IMR-90 (cell line): ENCODE measurements at regions not wholly inside any gene's neighbourhood (a gene's known extent, or its start where the extent isn't known, plus 50 kb on each side); places are given as distances from the start of the nearest gene placed in this dataset.

Source experiments
- ATAC-seq: fragments of 200-7000 bp; cut with Tn5 transposase; 2 replicates; pipeline ENCODE4 v1.9.1; 2020; ENCODE audit warnings: low read depth, mild to moderate bottlenecking, moderate library complexity
- BruUV-seq: library from RNA; stranded (reverse); fragments of 400-500 nt; replicated peaks from 2 replicates; lab custom pipeline; 2021; lab: Mats Ljungman, UMichigan
- CTCF ChIA-PET: fragments of 300-600 bp; formaldehyde crosslinking; extraction: SDS; loops from one replicate; lab custom pipeline; 2021; ENCODE audit warnings: antibody characterized with exemption; lab: Yijun Ruan, JAX
- POLR2A ChIA-PET: fragments of 300-600 bp; sonication (Branson Sonifier 250); formaldehyde crosslinking; loops from one replicate; lab custom pipeline; 2022; ENCODE audit warnings: antibody characterized with exemption; ENCODE audit not compliant: unreplicated experiment; lab: Charles Lee
- DNase-seq: peaks from one replicate; pipeline ENCODE4 v3.0.0; 2013
- H2AFZ ChIP-seq: replicated peaks from 2 replicates; pipeline ENCODE3; 2013; ENCODE audit warnings: low read length, mild to moderate bottlenecking; ENCODE audit not compliant: poor library complexity
- H2AK5ac ChIP-seq: 2 replicates; pipeline ENCODE4 v1.6.1; 2013; ENCODE audit warnings: low read depth, low read length, inconsistent platforms
- H2AK9ac ChIP-seq: replicated peaks from 2 replicates; pipeline ENCODE3; 2013; ENCODE audit warnings: mild to moderate bottlenecking, low read depth, low read length, moderate library complexity; ENCODE audit not compliant: poor library complexity
- H2BK120ac ChIP-seq: 2 replicates; pipeline ENCODE4 v1.6.1; 2013; ENCODE audit warnings: low read depth, low read length, inconsistent platforms
- H2BK15ac ChIP-seq: 3 replicates; pipeline ENCODE4 v1.6.1; 2013; ENCODE audit warnings: low read depth, low read length, inconsistent platforms
- H2BK20ac ChIP-seq: 2 replicates; pipeline ENCODE4 v1.6.1; 2013; ENCODE audit warnings: low read depth, mild to moderate bottlenecking, inconsistent platforms, low read length, moderate library complexity
- H2BK5ac ChIP-seq: 2 replicates; pipeline ENCODE4 v1.6.1; 2013; ENCODE audit warnings: mild to moderate bottlenecking, low read depth, low read length, inconsistent platforms; ENCODE audit not compliant: poor library complexity, severe bottlenecking
- H3K14ac ChIP-seq: replicated peaks from 2 replicates; pipeline ENCODE4 v1.6.1; 2013; ENCODE audit warnings: low read depth, low read length, inconsistent platforms
- H3K18ac ChIP-seq: 2 replicates; pipeline ENCODE4 v1.6.1; 2013; ENCODE audit warnings: low read depth, low read length, control low read depth
- H3K23ac ChIP-seq: 2 replicates; pipeline ENCODE4 v1.6.1; 2013; ENCODE audit warnings: low read depth, low read length, inconsistent platforms
- H3K27ac ChIP-seq: 2 replicates; pipeline ENCODE4 v1.5.1; 2013; ENCODE audit warnings: mild to moderate bottlenecking, control low read depth, low read length; ENCODE audit not compliant: insufficient read depth
- H3K27me3 ChIP-seq: 2 replicates; pipeline ENCODE4 v1.6.1; 2013; ENCODE audit warnings: low read length; ENCODE audit not compliant: control insufficient read depth, insufficient read depth
- H3K36me3 ChIP-seq: 2 replicates; pipeline ENCODE4 v1.6.1; 2013; ENCODE audit warnings: low read length, mixed read lengths; ENCODE audit not compliant: control insufficient read depth, insufficient read depth
- H3K4ac ChIP-seq: 2 replicates; pipeline ENCODE4 v1.6.1; 2013; ENCODE audit warnings: low read depth, low read length, inconsistent platforms
- H3K4me1 ChIP-seq: 2 replicates; pipeline ENCODE4 v1.6.1; 2013; ENCODE audit warnings: low read length, mixed read lengths; ENCODE audit not compliant: control insufficient read depth, insufficient read depth
- H3K4me2 ChIP-seq: 2 replicates; pipeline ENCODE4 v1.6.1; 2013; ENCODE audit warnings: low read depth, mild to moderate bottlenecking, control low read depth, low read length, moderate library complexity
- H3K4me3 ChIP-seq: 2 replicates; pipeline ENCODE4 v1.5.1; 2013; ENCODE audit warnings: low read depth, mild to moderate bottlenecking, control low read depth, low read length, moderate library complexity; ENCODE audit not compliant: insufficient read depth
- H3K56ac ChIP-seq: 2 replicates; pipeline ENCODE4 v1.6.1; 2013; ENCODE audit warnings: low read length, inconsistent platforms; ENCODE audit not compliant: insufficient read depth; ENCODE audit errors: extremely low read depth
- H3K79me1 ChIP-seq, 2 experiments: 2 replicates each; pipeline ENCODE4 v1.6.1; 2013; ENCODE audit warnings: low read length in 2 of 2, inconsistent platforms in 1 of 2, low read depth in 1 of 2
- H3K9ac ChIP-seq: 2 replicates; pipeline ENCODE4 v1.6.1; 2013; ENCODE audit warnings: low read depth, low read length, control low read depth
- H3K9me1 ChIP-seq: 2 replicates; pipeline ENCODE4 v1.6.1; 2013; ENCODE audit warnings: low read length, inconsistent platforms; ENCODE audit not compliant: insufficient read depth
- H3K9me3 ChIP-seq: 2 replicates; pipeline ENCODE4 v1.6.1; 2013; ENCODE audit warnings: low read length; ENCODE audit not compliant: control insufficient read depth, insufficient read depth
- H4K20me1 ChIP-seq: 2 replicates; pipeline ENCODE4 v1.6.1; 2013; ENCODE audit warnings: low read length, inconsistent platforms; ENCODE audit not compliant: insufficient read depth
- H4K5ac ChIP-seq: 2 replicates; pipeline ENCODE4 v1.6.1; 2013; ENCODE audit warnings: mild to moderate bottlenecking, low read depth, low read length, control low read depth
- H4K8ac ChIP-seq, 2 experiments: 2 replicates each; pipeline ENCODE4 v1.6.1; 2013; ENCODE audit warnings: low read depth in 2 of 2, low read length in 2 of 2, control low read depth in 1 of 2, inconsistent platforms in 1 of 2
- H4K91ac ChIP-seq: 2 replicates; pipeline ENCODE4 v1.6.1; 2013; ENCODE audit warnings: low read depth, low read length, inconsistent platforms; ENCODE audit not compliant: insufficient read depth
- POLR2A ChIP-seq: IDR thresholded peaks from 2 replicates; pipeline ENCODE4 v1.6.1; 2012; ENCODE audit warnings: mild to moderate bottlenecking, low read depth, low read length
- WGBS, 2 experiments: methylation state at CpG; one replicate each; pipeline versions ENCODE4 v1.1.5 to v1.1.7; 2013; ENCODE audit warnings: missing lambda C conversion rate in 2 of 2; ENCODE audit not compliant: insufficient read length in 1 of 2; ENCODE audit errors: extremely low coverage in 2 of 2; 5-methylcytosine and 5-hydroxymethylcytosine counted together
- dilution Hi-C: fragments of 300-500 bp; cut with HindIII; formaldehyde crosslinking; loops from one replicate; pipeline ENCODE4 v1.14.3; 2018; ENCODE audit warnings: low sequenced_read_pairs; ENCODE audit not compliant: unreplicated experiment
- in situ Hi-C: fragments of 300-500 bp; cut with MboI; formaldehyde crosslinking; loops from 3 replicates; pipeline ENCODE4 v1.14.3; 2019; ENCODE audit warnings: low sequenced_read_pairs, inconsistent platforms, mixed read lengths
- intact Hi-C: fragments of 100-400 bp; cut with micrococcal nuclease; formaldehyde crosslinking; loops from 2 replicates; pipeline ENCODE4 v1.10.0; 2022

- Histone ChIP-seq H3K9me1 (no peaks in the 10 kb centered on the region), H3K27ac (no peak overlapping the region), H4K5ac (no peak overlapping the region), H3K4me2 (no peak overlapping the region), H2BK120ac (no peak overlapping the region), H4K8ac (no peak overlapping the region), H2AK9ac (no peak overlapping the region), H3K27me3 (peaks cover 5% of the 10 kb centered on the region), H3K79me1 (no peaks in the 10 kb centered on the region), H3K4me3 (no peak overlapping the region), H4K91ac (no peak overlapping the region), H2AFZ (no peak overlapping the region), H3K36me3 (no peaks in the 10 kb centered on the region), H3K9ac (no peak overlapping the region), H3K23ac (no peak overlapping the region), H3K56ac (no peak overlapping the region), H3K4me1 (no peaks in the 10 kb centered on the region), H4K20me1 (no peaks in the 10 kb centered on the region), H2AK5ac (no peak overlapping the region), H3K4ac (no peak overlapping the region), H2BK20ac (no peak overlapping the region), H3K9me3 (no peaks in the 10 kb centered on the region), H2BK15ac (no peak overlapping the region), H3K18ac (no peak overlapping the region), H2BK5ac (no peak overlapping the region), H3K14ac (no peak overlapping the region)
- dilution Hi-C loops (no loop called here), in situ Hi-C loops (no loop called here), intact Hi-C loops (no loop called here)
- POLR2A ChIA-PET, result no interaction called here
- ATAC-seq (no peak), DNase-seq (no peak)
- CTCF ChIA-PET, result no interaction called here
- WGBS, 2 experiments, result no CpG with 5 or more reads among the region's 6 CpGs
- BruUV-seq, result no TSS peak
- no peak for TF ChIP-seq POLR2A
Observed at GRCh38 chr6:40714143-40714542, 127.0 kb upstream of the LRFN2 start.
